ENCODE measurements at regions not wholly inside any gene's neighbourhood (a gene's known extent, or its start where the extent isn't known, plus 50 kb on each side); places are given as distances from the start of the nearest gene placed in this dataset.
"Not testable (repeated sequence)": the region's sequence is repeated elsewhere in the genome, so short reads cannot be mapped to it uniquely, and the experiment has no call there.

- H3K23ac ChIP-seq (ENCODE audit: low read length), result no peak overlapping the region
- H2AK5ac ChIP-seq (ENCODE audit: low read length), result no peak overlapping the region
- H2BK5ac ChIP-seq (ENCODE audit: low read depth, low read length, poor library complexity), result no peak overlapping the region
- H4K8ac ChIP-seq (ENCODE audit: low read depth, low read length), result no peak overlapping the region
- no CpG with 5 or more reads among the region's 1 CpG for WGBS (ENCODE audit: extremely low coverage, insufficient coverage, insufficient read length)
- H3K4me2 ChIP-seq (ENCODE audit: low read length), result no peak overlapping the region
- H3K27ac ChIP-seq (ENCODE audit: low read depth, low read length), result no peak overlapping the region
- no peak overlapping the region for H3K4me3 ChIP-seq (ENCODE audit: low read depth, low read length)
- H4K91ac ChIP-seq (ENCODE audit: low read depth, low read length), result no peak overlapping the region
- H3K9me3 ChIP-seq (ENCODE audit: insufficient read depth, low read depth, low read length), result peaks cover 2% of the 10 kb centered on the region
- H2BK120ac ChIP-seq (ENCODE audit: insufficient read depth, low read length, poor library complexity), result no peak overlapping the region
- no peaks in the 10 kb centered on the region for H3K79me1 ChIP-seq (ENCODE audit: low read length)
- no peak overlapping the region for H3K18ac ChIP-seq (ENCODE audit: low read length)
- H3K4ac ChIP-seq (ENCODE audit: low read depth, low read length), result no peak overlapping the region
- H4K12ac ChIP-seq (ENCODE audit: low read depth, low read length), result no peak overlapping the region
- H3K27me3 ChIP-seq (ENCODE audit: insufficient read depth, low read length), result no peaks in the 10 kb centered on the region
- no peaks in the 10 kb centered on the region for H3K4me1 ChIP-seq (ENCODE audit: control insufficient read depth in 1 of 2, insufficient read depth in 2 of 2, low read length in 2 of 2)
- H3K36me3 ChIP-seq (ENCODE audit: control insufficient read depth in 1 of 2, insufficient read depth in 2 of 2, low read length in 2 of 2), result no peaks in the 10 kb centered on the region
- H3K9ac ChIP-seq (ENCODE audit: low read length), result no peak overlapping the region
- H3K79me2 ChIP-seq (ENCODE audit: control insufficient read depth, insufficient read depth, low read length, poor library complexity), result no peaks in the 10 kb centered on the region
- no peak overlapping the region for H3K14ac ChIP-seq (ENCODE audit: low read length)
- no peak overlapping the region for H2AFZ ChIP-seq (ENCODE audit: insufficient read depth, low read length, poor library complexity)
- no peak overlapping the region for H2BK12ac ChIP-seq (ENCODE audit: low read length)
- no peak for DNase-seq
Observed at GRCh38 chrX:82528525-82528924, 979.6 kb upstream of the POU3F4 start.

DNA sequence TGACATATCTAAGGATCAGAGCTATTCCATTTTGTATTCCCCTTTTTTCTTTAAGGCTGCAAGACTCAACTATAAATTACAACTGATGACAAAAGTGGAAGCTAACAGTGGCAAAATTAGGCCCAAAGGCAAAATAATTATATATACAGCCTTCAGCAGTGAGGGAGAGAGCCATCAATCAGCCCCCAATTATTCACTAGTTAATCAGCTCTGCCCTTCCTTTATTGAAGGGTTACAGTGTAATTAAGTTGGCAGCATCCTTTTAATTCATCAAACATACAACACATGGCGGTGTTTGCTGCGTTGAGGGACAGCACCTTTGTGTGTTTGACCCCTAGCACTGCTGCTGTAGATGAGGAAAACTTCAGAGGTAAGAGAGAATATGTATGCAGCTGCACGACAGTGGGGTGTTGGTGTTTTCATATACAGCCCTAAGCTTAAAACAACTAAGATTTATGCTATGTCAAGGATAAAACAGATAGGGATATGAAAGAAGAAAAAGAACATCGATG is 973.9 kb upstream of the POU3F4 start:
- Histone ChIP-seq H2BK5ac (ENCODE audit: low read depth, low read length, poor library complexity) (no peak overlapping the region), H3K27me3 (ENCODE audit: insufficient read depth, low read length) (no peaks in the 10 kb centered on the region), H4K8ac (ENCODE audit: low read depth, low read length) (no peak overlapping the region), H2BK120ac (ENCODE audit: insufficient read depth, low read length, poor library complexity) (no peak overlapping the region), H3K79me2 (ENCODE audit: control insufficient read depth, insufficient read depth, low read length, poor library complexity) (no peaks in the 10 kb centered on the region), H2AFZ (ENCODE audit: insufficient read depth, low read length, poor library complexity) (no peak overlapping the region), H2AK5ac (ENCODE audit: low read length) (no peak overlapping the region), H3K4me1 (ENCODE audit: control insufficient read depth in 1 of 2, insufficient read depth in 2 of 2, low read length in 2 of 2) (no peaks in the 10 kb centered on the region), H3K4me2 (ENCODE audit: low read length) (no peak overlapping the region), H2BK12ac (ENCODE audit: low read length) (no peak overlapping the region), H3K9ac (ENCODE audit: low read length) (no peak overlapping the region), H3K27ac (ENCODE audit: low read depth, low read length) (no peak overlapping the region), H3K4me3 (ENCODE audit: low read depth, low read length) (no peak overlapping the region), H3K23ac (ENCODE audit: low read length) (no peak overlapping the region), H3K18ac (ENCODE audit: low read length) (no peak overlapping the region), H3K14ac (ENCODE audit: low read length) (no peak overlapping the region), H4K12ac (ENCODE audit: low read depth, low read length) (no peak overlapping the region), H3K4ac (ENCODE audit: low read depth, low read length) (no peak overlapping the region), H4K91ac (ENCODE audit: low read depth, low read length) (no peak overlapping the region), H3K79me1 (ENCODE audit: low read length) (no peaks in the 10 kb centered on the region), H3K9me3 (ENCODE audit: insufficient read depth, low read depth, low read length) (no peaks in the 10 kb centered on the region), H3K36me3 (ENCODE audit: control insufficient read depth in 1 of 2, insufficient read depth in 2 of 2, low read length in 2 of 2) (no peaks in the 10 kb centered on the region)
- WGBS (ENCODE audit: extremely low coverage, insufficient coverage, insufficient read length), result no CpG with 5 or more reads among the region's 4 CpGs
- no peak for DNase-seq

DNA sequence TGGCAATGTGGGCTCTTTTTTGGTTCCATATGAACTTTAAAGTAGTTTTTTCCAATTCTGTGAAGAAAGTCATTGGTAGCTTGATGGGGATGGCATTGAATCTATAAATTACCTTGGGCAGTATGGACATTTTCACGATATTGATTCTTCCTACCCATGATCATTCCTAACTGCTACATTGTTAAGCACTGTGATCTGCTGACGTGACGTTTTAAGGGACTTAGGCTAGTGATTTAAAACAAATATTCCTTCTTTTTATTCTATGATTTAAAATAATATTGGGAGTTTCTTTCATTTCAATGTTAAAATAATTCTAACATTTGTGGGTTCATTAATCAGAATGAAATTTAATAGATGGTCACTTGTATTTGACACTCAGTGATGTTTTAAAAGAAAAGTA is 970.9 kb upstream of the POU3F4 start:
- not testable (repeated sequence) for H3K18ac ChIP-seq (ENCODE audit: low read length); H3K9ac ChIP-seq (ENCODE audit: low read length); H2AK5ac ChIP-seq (ENCODE audit: low read length); H2BK12ac ChIP-seq (ENCODE audit: low read length); H3K27ac ChIP-seq (ENCODE audit: low read depth, low read length); H4K91ac ChIP-seq (ENCODE audit: low read depth, low read length); H3K14ac ChIP-seq (ENCODE audit: low read length); H3K23ac ChIP-seq (ENCODE audit: low read length); H3K4ac ChIP-seq (ENCODE audit: low read depth, low read length); H3K79me1 ChIP-seq (ENCODE audit: low read length); H4K8ac ChIP-seq (ENCODE audit: low read depth, low read length); H3K79me2 ChIP-seq (ENCODE audit: control insufficient read depth, insufficient read depth, low read length, poor library complexity); H3K4me3 ChIP-seq (ENCODE audit: low read depth, low read length); H2AFZ ChIP-seq (ENCODE audit: insufficient read depth, low read length, poor library complexity); H3K27me3 ChIP-seq (ENCODE audit: insufficient read depth, low read length); H2BK5ac ChIP-seq (ENCODE audit: low read depth, low read length, poor library complexity); H3K4me2 ChIP-seq (ENCODE audit: low read length); DNase-seq; H2BK120ac ChIP-seq (ENCODE audit: insufficient read depth, low read length, poor library complexity); H3K9me3 ChIP-seq (ENCODE audit: insufficient read depth, low read depth, low read length); H3K4me1 ChIP-seq (ENCODE audit: control insufficient read depth in 1 of 2, insufficient read depth in 2 of 2, low read length in 2 of 2); H3K36me3 ChIP-seq (ENCODE audit: control insufficient read depth in 1 of 2, insufficient read depth in 2 of 2, low read length in 2 of 2); H4K12ac ChIP-seq (ENCODE audit: low read depth, low read length)
- WGBS (ENCODE audit: extremely low coverage, insufficient coverage, insufficient read length), result no CpG with 5 or more reads among the region's 3 CpGs

DNA sequence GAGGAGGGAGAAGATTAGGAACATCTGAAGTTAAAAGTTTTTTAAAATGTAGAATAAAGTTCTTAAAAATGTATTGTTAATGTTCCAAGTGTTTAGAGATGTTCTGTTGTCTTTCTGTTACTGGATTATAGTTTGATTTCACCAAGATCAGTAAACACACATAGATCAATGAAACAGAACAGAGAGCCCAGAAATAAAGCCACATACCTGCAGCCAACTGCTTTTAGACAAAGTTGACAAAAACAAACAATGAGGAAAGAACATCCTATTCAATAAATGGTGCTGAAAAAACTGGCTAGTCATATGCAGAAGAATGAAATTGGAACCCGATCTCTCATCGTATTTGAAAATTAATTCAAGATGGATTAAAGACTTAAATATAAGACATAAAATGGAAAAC is 966.3 kb upstream of the POU3F4 start:
- Histone ChIP-seq H3K14ac (ENCODE audit: low read length) (no peak overlapping the region), H3K9me3 (ENCODE audit: insufficient read depth, low read depth, low read length) (no peaks in the 10 kb centered on the region), H4K8ac (ENCODE audit: low read depth, low read length) (no peak overlapping the region), H3K4ac (ENCODE audit: low read depth, low read length) (no peak overlapping the region), H3K4me3 (ENCODE audit: low read depth, low read length) (no peak overlapping the region), H3K4me2 (ENCODE audit: low read length) (no peak overlapping the region), H3K79me2 (ENCODE audit: control insufficient read depth, insufficient read depth, low read length, poor library complexity) (no peaks in the 10 kb centered on the region), H4K12ac (ENCODE audit: low read depth, low read length) (no peak overlapping the region), H3K9ac (ENCODE audit: low read length) (no peak overlapping the region), H3K27me3 (ENCODE audit: insufficient read depth, low read length) (no peaks in the 10 kb centered on the region), H2AFZ (ENCODE audit: insufficient read depth, low read length, poor library complexity) (no peak overlapping the region), H4K91ac (ENCODE audit: low read depth, low read length) (no peak overlapping the region), H3K4me1 (ENCODE audit: control insufficient read depth in 1 of 2, insufficient read depth in 2 of 2, low read length in 2 of 2) (no peaks in the 10 kb centered on the region), H2AK5ac (ENCODE audit: low read length) (no peak overlapping the region), H2BK5ac (ENCODE audit: low read depth, low read length, poor library complexity) (no peak overlapping the region), H3K18ac (ENCODE audit: low read length) (no peak overlapping the region), H3K79me1 (ENCODE audit: low read length) (no peaks in the 10 kb centered on the region), H3K36me3 (ENCODE audit: control insufficient read depth in 1 of 2, insufficient read depth in 2 of 2, low read length in 2 of 2) (no peaks in the 10 kb centered on the region), H2BK120ac (ENCODE audit: insufficient read depth, low read length, poor library complexity) (no peak overlapping the region), H2BK12ac (ENCODE audit: low read length) (no peak overlapping the region), H3K23ac (ENCODE audit: low read length) (no peak overlapping the region), H3K27ac (ENCODE audit: low read depth, low read length) (no peak overlapping the region)
- no peak for DNase-seq
- WGBS (ENCODE audit: extremely low coverage, insufficient coverage, insufficient read length), result no CpG with 5 or more reads among the region's 2 CpGs
